CD4-positive, alpha-beta T cell treated with Interleukin-2 at 100 ng/mL for 4 hours (primary cell): ENCODE measurements at regions not wholly inside any gene's neighbourhood (a gene's known extent, or its start where the extent isn't known, plus 50 kb on each side); places are given as distances from the start of the nearest gene placed in this dataset.

Source experiments
- DNase-seq: peaks from one replicate; pipeline ENCODE4 v3.0.0-alpha.2; 2020; ENCODE audit warnings: low spot score

DNA sequence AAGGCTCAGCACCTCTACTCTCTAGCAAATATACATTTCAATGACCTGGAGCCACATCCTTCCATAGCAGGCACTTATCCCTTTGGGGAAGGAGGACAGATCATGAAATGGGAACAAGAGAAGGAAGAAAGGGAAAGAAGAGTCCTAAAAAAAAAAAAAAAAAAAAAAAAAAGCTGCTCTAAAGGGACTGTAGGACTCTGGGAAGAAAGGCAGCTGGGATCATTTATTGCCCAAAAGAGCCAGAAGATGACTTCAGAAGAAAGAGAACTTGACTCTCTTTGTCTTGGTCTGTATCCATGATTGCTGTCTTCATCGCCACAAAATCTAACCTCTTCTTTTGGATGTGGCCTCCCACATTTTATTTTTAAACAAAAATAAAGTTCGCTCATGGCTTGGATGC, 203.6 kb upstream of the CELF2 start:
- no peak for DNase-seq

DNA sequence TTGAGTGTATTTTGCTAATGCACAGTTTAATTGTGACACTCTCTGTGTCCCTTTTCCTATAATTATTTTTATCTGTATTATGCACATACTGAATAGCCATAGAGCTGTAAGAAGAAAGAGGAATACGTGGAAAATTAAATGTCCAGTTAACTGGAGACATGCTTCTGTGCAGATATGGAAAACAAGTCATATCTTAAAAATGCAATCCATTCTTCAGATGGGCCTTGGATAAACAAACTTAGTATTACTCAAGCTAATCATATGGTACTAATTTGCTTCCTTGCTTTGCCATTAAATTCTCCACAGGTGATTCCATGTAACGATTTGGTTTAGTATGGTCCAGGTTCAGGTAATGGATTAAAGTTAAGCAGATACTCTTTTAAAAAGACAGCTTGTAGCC, 201.2 kb upstream of the CELF2 start:
- no peak for DNase-seq

DNA sequence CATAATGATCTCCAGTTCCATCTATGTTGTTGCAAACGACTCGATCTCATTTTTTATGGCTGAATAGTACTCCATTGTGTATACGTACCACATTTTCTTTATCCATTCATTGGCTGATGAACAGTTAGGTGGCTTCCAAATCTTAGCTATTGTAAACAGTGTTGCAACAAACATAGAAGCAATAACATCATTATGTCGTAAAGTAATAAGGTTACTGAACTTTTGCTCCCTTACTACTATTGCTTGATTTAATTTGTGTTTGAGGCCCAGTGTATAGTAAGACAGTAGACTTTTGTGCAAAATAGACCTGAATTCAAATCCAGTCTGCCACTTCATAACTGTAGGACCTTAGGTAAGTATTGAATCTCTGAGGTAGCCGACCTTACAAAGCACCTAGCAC, 200.1 kb upstream of the CELF2 start:
- no peak for DNase-seq

GRCh38 chr10:10818082-10818481, 199.6 kb upstream of the CELF2 start:
- no peak for DNase-seq

DNA sequence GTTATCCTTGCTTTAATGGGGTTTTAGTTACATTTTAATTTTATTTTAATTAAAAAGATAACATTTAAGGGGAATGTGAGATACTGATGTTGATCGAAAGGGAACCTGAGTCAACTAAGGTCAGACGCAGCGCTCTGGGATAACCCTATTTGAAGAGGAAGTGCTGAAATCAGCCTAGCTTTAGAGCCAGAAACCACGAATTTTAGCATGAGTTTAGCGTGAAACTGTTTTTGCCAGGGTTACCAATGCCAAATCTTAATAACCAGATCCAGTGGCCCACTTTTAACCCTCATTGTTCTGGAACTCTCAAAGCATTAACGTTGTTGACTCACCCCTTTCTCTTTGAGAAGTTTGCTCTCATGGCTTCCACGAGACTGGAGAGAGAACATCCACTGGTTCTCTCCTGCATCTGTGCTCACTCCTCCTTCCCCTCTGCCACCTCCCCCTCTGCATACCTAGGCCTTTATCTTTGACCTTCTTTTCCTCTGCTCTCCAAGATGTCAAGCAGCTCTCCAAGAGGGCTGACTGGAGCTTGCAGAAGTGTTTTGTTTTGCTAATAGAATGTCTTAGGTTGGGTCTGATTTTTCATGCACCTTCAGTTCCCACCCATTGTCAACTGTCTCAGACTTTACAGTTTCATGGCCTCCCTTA, 198.3 kb upstream of the CELF2 start:
- no peak for DNase-seq

DNA sequence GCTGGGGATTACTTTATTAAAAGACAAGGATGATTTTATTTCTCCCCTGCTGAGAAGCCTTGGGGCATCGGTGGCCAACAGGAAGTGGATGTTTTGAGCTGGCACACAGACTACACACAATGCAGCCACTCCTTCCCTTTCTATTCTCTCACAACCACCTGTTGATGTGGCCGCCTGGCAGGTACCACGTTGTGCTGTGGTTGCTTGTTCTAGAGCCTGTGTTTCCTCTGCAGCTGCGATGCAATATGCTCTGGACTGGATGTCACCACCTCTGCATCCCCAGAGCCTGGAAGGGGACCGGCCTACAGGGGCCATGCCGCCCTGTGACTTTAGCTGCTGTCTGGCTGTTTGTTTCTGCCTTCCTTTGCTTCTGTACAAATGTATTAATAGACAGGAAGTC, 195.7 kb upstream of the CELF2 start:
- DNase-seq = no peak

GRCh38 chr10:10824591-10825148, 193.0 kb upstream of the CELF2 start:
- no peak for DNase-seq

- no peak for DNase-seq
Observed at GRCh38 chr10:10826125-10826524, 191.5 kb upstream of the CELF2 start.

DNA sequence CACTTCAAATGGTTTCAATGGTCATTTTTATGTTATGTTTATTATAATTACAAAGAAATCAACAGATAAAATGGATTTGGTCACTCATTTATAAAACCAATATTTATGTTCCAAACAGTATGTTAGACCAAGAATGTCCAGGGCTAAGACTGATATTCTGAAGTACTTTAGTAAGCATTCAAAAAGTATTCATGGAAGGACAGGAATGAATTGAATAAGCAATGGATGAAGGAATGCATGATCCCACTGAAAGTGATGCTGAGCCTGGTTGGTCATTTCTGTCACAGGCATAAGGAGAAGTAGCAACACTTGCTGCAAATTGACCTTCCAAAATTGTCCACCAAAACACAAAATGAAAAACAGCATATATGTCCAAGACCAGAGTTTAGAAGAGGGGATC, 189.0 kb upstream of the CELF2 start:
- DNase-seq = no peak

DNA sequence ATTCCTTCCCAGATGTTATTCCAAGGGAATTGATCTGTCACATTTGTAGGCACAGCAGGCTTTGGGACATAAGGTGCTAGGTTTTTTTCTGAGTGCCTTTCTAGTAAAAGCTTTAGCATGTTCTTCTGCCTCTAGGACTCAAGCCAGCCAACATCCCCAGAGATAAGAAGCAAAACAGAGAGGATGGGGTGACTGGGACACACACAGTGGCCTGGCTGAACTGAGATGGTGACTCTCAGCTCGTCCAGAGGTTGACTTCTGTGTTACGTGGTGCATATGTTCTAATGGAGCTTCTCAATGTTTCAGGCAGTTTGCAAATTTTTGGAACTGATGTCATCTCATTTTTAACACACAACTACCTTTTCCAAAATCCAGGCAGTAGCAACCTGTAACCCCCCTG, 188.1 kb upstream of the CELF2 start:
- DNase-seq = no peak

- DNase-seq = no peak
Observed at GRCh38 chr10:10830293-10830986, 187.2 kb upstream of the CELF2 start.

- DNase-seq = no peak
Observed at GRCh38 chr10:10831085-10831484, 186.6 kb upstream of the CELF2 start.

GRCh38 chr10:10833955-10834354, 183.7 kb upstream of the CELF2 start:
- no peak for DNase-seq

GRCh38 chr10:10844251-10844650, 173.4 kb upstream of the CELF2 start:
- DNase-seq = no peak

DNA sequence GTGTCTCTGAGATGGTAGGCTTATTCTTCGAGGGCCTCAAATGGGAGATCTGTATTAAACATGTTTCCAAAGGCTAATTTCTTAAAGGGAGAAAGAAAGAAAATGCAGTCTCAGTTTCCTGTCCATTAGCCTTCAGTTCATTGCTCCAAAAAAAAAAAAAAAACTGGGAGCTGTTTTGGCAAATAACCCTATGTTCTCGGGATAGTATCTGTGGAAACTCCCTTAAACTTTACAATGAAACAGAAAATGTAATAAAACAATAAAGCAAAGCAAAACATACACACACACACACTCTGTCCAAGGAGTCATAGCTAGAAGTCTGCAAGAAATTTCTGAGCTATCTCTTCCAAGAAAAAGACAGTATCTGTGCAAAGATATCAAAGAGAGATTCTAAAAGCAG, 172.5 kb upstream of the CELF2 start:
- DNase-seq = no peak

DNA sequence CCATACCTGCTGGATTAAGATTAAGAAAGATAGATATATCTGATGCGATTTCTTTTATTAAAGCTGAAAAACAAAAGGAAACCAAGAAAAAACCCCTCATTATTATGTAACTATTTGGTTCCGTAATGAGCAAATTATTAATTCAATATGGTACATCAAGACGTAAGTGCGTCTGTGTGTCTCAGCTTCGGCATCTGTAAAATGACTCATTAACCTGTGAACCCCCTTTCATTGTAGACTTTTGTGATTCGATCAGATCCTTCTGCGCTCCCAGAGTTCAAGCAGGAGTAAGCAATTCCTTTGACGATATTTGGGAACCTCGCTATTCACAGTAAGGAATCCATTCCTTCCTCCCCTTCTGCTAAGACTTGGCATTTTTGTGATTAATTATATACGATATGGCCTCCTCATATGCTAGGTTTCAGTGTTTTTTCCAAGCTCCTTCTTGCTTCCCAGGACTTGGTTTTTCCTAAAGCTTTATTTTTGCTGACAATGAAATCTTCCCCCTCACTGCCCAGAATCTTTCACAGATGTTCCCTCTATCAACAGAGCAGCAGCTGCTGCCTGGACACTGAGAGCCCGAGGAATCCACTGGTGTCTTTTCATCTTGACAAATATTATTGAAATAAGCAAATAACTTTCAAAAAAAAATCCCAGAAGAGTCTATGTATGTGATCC, 171.7 kb upstream of the CELF2 start:
- DNase-seq = no peak

GRCh38 chr10:10846504-10846900, 171.2 kb upstream of the CELF2 start:
- DNase-seq = no peak

- no peak for DNase-seq
Observed at GRCh38 chr10:10847387-10847786, 170.3 kb upstream of the CELF2 start.

- no peak for DNase-seq
Observed at GRCh38 chr10:10848488-10849111, 169.1 kb upstream of the CELF2 start.

DNA sequence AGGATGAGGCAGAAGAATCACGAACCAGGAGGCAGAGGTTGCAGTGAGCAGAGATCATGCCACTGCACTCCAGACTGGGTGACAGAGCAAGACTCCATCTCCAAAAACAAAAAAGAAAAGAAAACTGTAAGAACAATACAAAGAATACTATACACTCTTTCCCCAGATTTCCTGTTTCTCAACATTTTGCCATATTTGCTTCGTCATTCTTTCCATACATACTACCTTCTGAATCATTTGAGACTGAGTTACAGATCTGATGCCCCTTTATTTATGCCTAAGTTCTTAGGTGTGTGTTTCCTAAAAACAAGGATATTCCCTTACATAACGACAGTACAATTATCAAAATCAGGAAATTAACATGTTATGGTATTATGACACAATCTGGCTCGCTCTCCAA, 168.4 kb upstream of the CELF2 start:
- DNase-seq = no peak

- DNase-seq = no peak
Observed at GRCh38 chr10:10850214-10850613, 167.5 kb upstream of the CELF2 start.

DNA sequence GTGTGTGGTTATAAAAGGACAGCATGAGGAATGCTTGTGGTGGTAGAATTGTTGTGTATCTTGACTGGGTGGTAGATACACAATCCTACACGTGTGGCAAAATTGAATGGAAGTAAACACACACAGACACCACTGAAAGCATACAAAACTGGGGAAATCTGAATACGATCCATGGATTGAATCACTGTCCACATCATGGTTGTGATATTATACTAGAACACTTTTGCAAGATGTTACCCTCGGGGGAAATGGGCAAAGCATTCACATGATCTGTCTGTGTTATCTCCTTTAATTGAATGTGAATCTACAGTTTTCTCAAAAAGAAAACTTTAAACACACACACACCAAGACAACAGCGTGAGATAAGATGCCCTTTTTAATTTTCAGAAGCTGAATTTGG, 165.2 kb upstream of the CELF2 start:
- DNase-seq = no peak

DNA sequence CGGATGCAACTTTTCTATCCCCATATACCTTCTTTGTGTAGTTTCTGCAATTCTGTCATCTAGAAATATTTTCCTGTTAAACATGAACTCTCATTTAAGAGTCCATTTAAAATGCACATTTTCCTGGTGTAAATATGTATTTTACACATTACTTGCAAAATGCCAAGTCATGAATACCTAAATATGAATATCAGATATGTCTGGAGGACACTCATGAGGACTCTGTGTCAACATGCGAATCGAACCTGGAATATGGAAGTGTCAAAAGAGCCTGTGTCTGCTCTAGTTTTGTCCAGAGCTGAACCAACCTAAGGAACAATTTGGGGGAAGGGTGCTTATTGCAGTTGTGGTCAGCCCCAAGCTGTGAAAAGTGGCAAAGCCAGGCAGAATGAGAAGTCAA, 163.7 kb upstream of the CELF2 start:
- DNase-seq = no peak
